ENCODE measurements at regions not wholly inside any gene's neighbourhood (a gene's known extent, or its start where the extent isn't known, plus 50 kb on each side); places are given as distances from the start of the nearest gene placed in this dataset.
"Not testable (repeated sequence)": the region's sequence is repeated elsewhere in the genome, so short reads cannot be mapped to it uniquely, and the experiment has no call there.

GRCh38 chr3:16765661-16766060 lies 119.1 kb upstream of the PLCL2 start:
- no peak overlapping the region for H3K4me3 ChIP-seq
- no peak overlapping the region for H3K27ac ChIP-seq

GRCh38 chr3:16767006-16767405 lies 117.7 kb upstream of the PLCL2 start:
- Histone ChIP-seq H3K4me3 (no peak overlapping the region), H3K27ac (no peak overlapping the region)

GRCh38 chr3:16768014-16768413 lies 116.7 kb upstream of the PLCL2 start:
- Histone ChIP-seq H3K27ac (no peak overlapping the region), H3K4me3 (no peak overlapping the region)

- Histone ChIP-seq H3K4me3 (no peak overlapping the region), H3K27ac (no peak overlapping the region)
Observed at GRCh38 chr3:16768956-16769355, 115.8 kb upstream of the PLCL2 start.

GRCh38 chr3:16769525-16769924 lies 115.2 kb upstream of the PLCL2 start:
- Histone ChIP-seq H3K27ac (no peak overlapping the region), H3K4me3 (no peak overlapping the region)

GRCh38 chr3:16770021-16770420 lies 114.7 kb upstream of the PLCL2 start:
- Histone ChIP-seq H3K4me3 (no peak overlapping the region), H3K27ac (no peak overlapping the region)

GRCh38 chr3:16770792-16771191 lies 114.0 kb upstream of the PLCL2 start:
- H3K4me3 ChIP-seq, result no peak overlapping the region
- no peak overlapping the region for H3K27ac ChIP-seq

GRCh38 chr3:16773594-16773993 lies 111.2 kb upstream of the PLCL2 start:
- not testable (repeated sequence) for H3K4me3 ChIP-seq, H3K27ac ChIP-seq

- H3K27ac ChIP-seq, H3K4me3 ChIP-seq: not testable (repeated sequence)
Observed at GRCh38 chr3:16774536-16774935, 110.2 kb upstream of the PLCL2 start.

- no peak overlapping the region for H3K27ac ChIP-seq
- H3K4me3 ChIP-seq, result no peak overlapping the region
Observed at GRCh38 chr3:16784973-16785372, 99.8 kb upstream of the PLCL2 start.

GRCh38 chr3:16785465-16785864 lies 99.3 kb upstream of the PLCL2 start:
- Histone ChIP-seq H3K4me3 (no peak overlapping the region), H3K27ac (no peak overlapping the region)

GRCh38 chr3:16788440-16789056 lies 96.2 kb upstream of the PLCL2 start:
- no peak overlapping the region for H3K27ac ChIP-seq
- H3K4me3 ChIP-seq, result no peak overlapping the region

- no peak overlapping the region for H3K27ac ChIP-seq
Observed at GRCh38 chr3:16789344-16790120, 95.2 kb upstream of the PLCL2 start.

GRCh38 chr3:16790432-16791400 lies 94.0 kb upstream of the PLCL2 start:
- H3K4me3 ChIP-seq, result no peak overlapping the region
- no peak overlapping the region for H3K27ac ChIP-seq

More at GRCh38 chr3:16789344-16790120, 95.2 kb upstream of the PLCL2 start:
- H3K4me3 ChIP-seq, result no peak overlapping the region

GRCh38 chr3:16793321-16793720 lies 91.4 kb upstream of the PLCL2 start:
- no peak overlapping the region for H3K4me3 ChIP-seq
- H3K27ac ChIP-seq, result no peak overlapping the region

GRCh38 chr3:16794257-16794656 lies 90.5 kb upstream of the PLCL2 start:
- no peak overlapping the region for H3K27ac ChIP-seq
- H3K4me3 ChIP-seq, result no peak overlapping the region

- Histone ChIP-seq H3K4me3 (no peak overlapping the region), H3K27ac (no peak overlapping the region)
Observed at GRCh38 chr3:16795581-16795980, 89.2 kb upstream of the PLCL2 start.

- Histone ChIP-seq H3K27ac (no peak overlapping the region), H3K4me3 (no peak overlapping the region)
Observed at GRCh38 chr3:16797831-16798230, 86.9 kb upstream of the PLCL2 start.

GRCh38 chr3:16798738-16799137 lies 86.0 kb upstream of the PLCL2 start:
- Histone ChIP-seq H3K4me3 (no peak overlapping the region), H3K27ac (no peak overlapping the region)

GRCh38 chr3:16800361-16800760 lies 84.4 kb upstream of the PLCL2 start:
- Histone ChIP-seq H3K27ac (peak overlapping the region in 2 of 21 experiments; percentile 4 to 6), H3K4me3 (no peak overlapping the region)
